ENCODE measurements at regions not wholly inside any gene's neighbourhood (a gene's known extent, or its start where the extent isn't known, plus 50 kb on each side); places are given as distances from the start of the nearest gene placed in this dataset.

GRCh38 chr9:82208741-82209450 lies 220.3 kb downstream of the SPATA31D1 start:
- no peaks in the 10 kb centered on the region for H4K20me1 ChIP-seq (ENCODE audit: insufficient read depth)
- RAD21 ChIA-PET (ENCODE audit: low non-redundant PET in 1 of 2, low total read pairs in 2 of 2, uncharacterized antibody in 2 of 2, unreplicated experiment in 2 of 2): no interaction called here
- no peaks in the 10 kb centered on the region for H3K36me3 ChIP-seq (ENCODE audit: control insufficient read depth in 1 of 2, insufficient read depth in 2 of 2, low read length in 2 of 2)
- H3K4me3 ChIP-seq (replicated peaks in 1 of 2; ENCODE audit: low read depth in 1 of 2, low read length in 2 of 2): no peak overlapping the region
- no peak overlapping the region for H3K27ac ChIP-seq (ENCODE audit: low read depth, low read length)
- H3K9ac ChIP-seq (ENCODE audit: low read length): no peak overlapping the region
- no peaks in the 10 kb centered on the region for H3K9me3 ChIP-seq (ENCODE audit: control insufficient read depth in 1 of 2, insufficient read depth in 1 of 2, low read depth in 1 of 2, low read length in 2 of 2)
- BruUV-seq (replicated peaks): no TSS peak
- H3K4me2 ChIP-seq (ENCODE audit: low read length): no peak overlapping the region
- CTCF ChIA-PET: no interaction called here
- no peaks in the 10 kb centered on the region for H3K27me3 ChIP-seq (ENCODE audit: insufficient read depth, low read length)
- H3K9me2 ChIP-seq (ENCODE audit: insufficient read depth): no peaks in the 10 kb centered on the region
- H2AFZ ChIP-seq (ENCODE audit: low read depth, low read length, poor library complexity, severe bottlenecking): no peak overlapping the region
- intact Hi-C loops (cut with micrococcal nuclease): no loop called here
- TF ChIP-seq YY1 (IDR thresholded peaks at IDR 0.05; ENCODE audit: extremely low read depth, insufficient replicate concordance, low read depth, low read length): no peak
- no peak for TF ChIP-seq JUND (IDR thresholded peaks at IDR 0.05)
- TF ChIP-seq RAD21 (IDR thresholded peaks at IDR 0.05; ENCODE audit: low read depth): no peak
- TF ChIP-seq ZFX (IDR thresholded peaks at IDR 0.05): no peak
- TF ChIP-seq, protein P1, sequence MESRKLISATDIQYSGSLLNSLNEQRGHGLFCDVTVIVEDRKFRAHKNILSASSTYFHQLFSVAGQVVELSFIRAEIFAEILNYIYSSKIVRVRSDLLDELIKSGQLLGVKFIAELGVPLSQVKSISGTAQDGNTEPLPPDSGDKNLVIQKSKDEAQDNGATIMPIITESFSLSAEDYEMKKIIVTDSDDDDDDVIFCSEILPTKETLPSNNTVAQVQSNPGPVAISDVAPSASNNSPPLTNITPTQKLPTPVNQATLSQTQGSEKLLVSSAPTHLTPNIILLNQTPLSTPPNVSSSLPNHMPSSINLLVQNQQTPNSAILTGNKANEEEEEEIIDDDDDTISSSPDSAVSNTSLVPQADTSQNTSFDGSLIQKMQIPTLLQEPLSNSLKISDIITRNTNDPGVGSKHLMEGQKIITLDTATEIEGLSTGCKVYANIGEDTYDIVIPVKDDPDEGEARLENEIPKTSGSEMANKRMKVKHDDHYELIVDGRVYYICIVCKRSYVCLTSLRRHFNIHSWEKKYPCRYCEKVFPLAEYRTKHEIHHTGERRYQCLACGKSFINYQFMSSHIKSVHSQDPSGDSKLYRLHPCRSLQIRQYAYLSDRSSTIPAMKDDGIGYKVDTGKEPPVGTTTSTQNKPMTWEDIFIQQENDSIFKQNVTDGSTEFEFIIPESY (IDR thresholded peaks at IDR 0.05; ENCODE audit: extremely low read depth, insufficient replicate concordance, low read length): no peak
- TF ChIP-seq POLR2AphosphoS5 (IDR thresholded peaks at IDR 0.05; ENCODE audit: low read depth, low read length): no peak
- TF ChIP-seq, protein P2, sequence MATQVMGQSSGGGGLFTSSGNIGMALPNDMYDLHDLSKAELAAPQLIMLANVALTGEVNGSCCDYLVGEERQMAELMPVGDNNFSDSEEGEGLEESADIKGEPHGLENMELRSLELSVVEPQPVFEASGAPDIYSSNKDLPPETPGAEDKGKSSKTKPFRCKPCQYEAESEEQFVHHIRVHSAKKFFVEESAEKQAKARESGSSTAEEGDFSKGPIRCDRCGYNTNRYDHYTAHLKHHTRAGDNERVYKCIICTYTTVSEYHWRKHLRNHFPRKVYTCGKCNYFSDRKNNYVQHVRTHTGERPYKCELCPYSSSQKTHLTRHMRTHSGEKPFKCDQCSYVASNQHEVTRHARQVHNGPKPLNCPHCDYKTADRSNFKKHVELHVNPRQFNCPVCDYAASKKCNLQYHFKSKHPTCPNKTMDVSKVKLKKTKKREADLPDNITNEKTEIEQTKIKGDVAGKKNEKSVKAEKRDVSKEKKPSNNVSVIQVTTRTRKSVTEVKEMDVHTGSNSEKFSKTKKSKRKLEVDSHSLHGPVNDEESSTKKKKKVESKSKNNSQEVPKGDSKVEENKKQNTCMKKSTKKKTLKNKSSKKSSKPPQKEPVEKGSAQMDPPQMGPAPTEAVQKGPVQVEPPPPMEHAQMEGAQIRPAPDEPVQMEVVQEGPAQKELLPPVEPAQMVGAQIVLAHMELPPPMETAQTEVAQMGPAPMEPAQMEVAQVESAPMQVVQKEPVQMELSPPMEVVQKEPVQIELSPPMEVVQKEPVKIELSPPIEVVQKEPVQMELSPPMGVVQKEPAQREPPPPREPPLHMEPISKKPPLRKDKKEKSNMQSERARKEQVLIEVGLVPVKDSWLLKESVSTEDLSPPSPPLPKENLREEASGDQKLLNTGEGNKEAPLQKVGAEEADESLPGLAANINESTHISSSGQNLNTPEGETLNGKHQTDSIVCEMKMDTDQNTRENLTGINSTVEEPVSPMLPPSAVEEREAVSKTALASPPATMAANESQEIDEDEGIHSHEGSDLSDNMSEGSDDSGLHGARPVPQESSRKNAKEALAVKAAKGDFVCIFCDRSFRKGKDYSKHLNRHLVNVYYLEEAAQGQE (IDR thresholded peaks at IDR 0.05; ENCODE audit: low read depth): no peak
- TF ChIP-seq, protein P3, sequence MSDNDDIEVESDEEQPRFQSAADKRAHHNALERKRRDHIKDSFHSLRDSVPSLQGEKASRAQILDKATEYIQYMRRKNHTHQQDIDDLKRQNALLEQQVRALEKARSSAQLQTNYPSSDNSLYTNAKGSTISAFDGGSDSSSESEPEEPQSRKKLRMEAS (IDR thresholded peaks at IDR 0.05): no peak
- TF ChIP-seq ZNF274 (IDR thresholded peaks at IDR 0.05; ENCODE audit: low read depth, low read length): no peak
- no peak for TF ChIP-seq EZH2phosphoT487 (IDR thresholded peaks at IDR 0.05; ENCODE audit: borderline replicate concordance)
- no peak for TF ChIP-seq POLR2A (IDR thresholded peaks at IDR 0.05; ENCODE audit: borderline replicate concordance, extremely low read depth, insufficient read depth, insufficient read length)
- TF ChIP-seq SIN3A (IDR thresholded peaks at IDR 0.05; ENCODE audit: low read depth): no peak
- no peak for TF ChIP-seq EZH2 (IDR thresholded peaks at IDR 0.05)
- no peak for TF ChIP-seq SP1 (IDR thresholded peaks at IDR 0.05; ENCODE audit: low read depth)
- TF ChIP-seq TCF7L2 (IDR thresholded peaks at IDR 0.05; ENCODE audit: borderline replicate concordance, extremely low read depth, insufficient read depth, insufficient read length): no peak
- no peak for TF ChIP-seq ATF3 (IDR thresholded peaks at IDR 0.05)
- TF ChIP-seq EGR1 (IDR thresholded peaks at IDR 0.05; ENCODE audit: low read depth): no peak
- POLR2A ChIA-PET: no interaction called here
- H3K79me2 ChIP-seq (ENCODE audit: insufficient read depth, low read length): no peaks in the 10 kb centered on the region
- DNase-seq (ENCODE audit: low read depth, low spot score) (no peak), ATAC-seq (no peak)
- H3K4me1 ChIP-seq (ENCODE audit: control insufficient read depth in 1 of 2, insufficient read depth in 2 of 2, low read length in 2 of 2): no peaks in the 10 kb centered on the region
